Heart left ventricle (tissue), 13 donors: ENCODE measurements at regions not wholly inside any gene's neighbourhood (a gene's known extent, or its start where the extent isn't known, plus 50 kb on each side); places are given as distances from the start of the nearest gene placed in this dataset.

ENCODE experiments used
- POLR2A ChIP-seq, 2 donors: fragments of 450-650 bp; IDR thresholded peaks; one replicate each; pipeline ENCODE4 v1.6.1; 2017; ENCODE audit warnings: antibody characterized with exemption in 2 of 2, mild to moderate bottlenecking in 2 of 2, moderate library complexity in 2 of 2
- TF ChIP-seq, protein P1 (sequence below), 12 donors: fragments of 200-600 bp; sonication (generic) in 4 of 12; IDR thresholded peaks; one replicate each; pipeline versions ENCODE4 v1.5.0 to v1.8.0; 2018 to 2022; ENCODE audit warnings: antibody characterized with exemption in 12 of 12, mild to moderate bottlenecking in 5 of 12
- donor health status: ischemic (EF 13 %, LVEDD 7.1; RV severe dilation, severe dysfunction).
- donor health status: DM: no; HTN: yes; CAD: no.
- donor health status: DM: no; HTN: no; CAD: no.
- donor health status: ischemic (EF 25% LVEDD 6.9; RV normal size, moderate dysfunction).
- donor health status: ischemic (EF 25% LVEDD 5.7; RV mildly dilated, moderate dysfunction).
- donor health status: ischemic (EF 35%, LVEDD 5.7; RV mildly dilated, moderate dysfunction).
- donor health status: nonischemic (EF 11% LVEDD 7.7; RV severe dilation, severe dysfunction).
- donor health status: DM: yes; HTN: yes; CAD: no.
- donor health status: PGD.
- donor health status: ischemic (EF 29% LVEDD 5.4; RV normal size, mild dysfunction).
- donor health status: nonischemic (EF 23%, LVEDD 6.1; RV moderate dilation, normal function).

DNA sequence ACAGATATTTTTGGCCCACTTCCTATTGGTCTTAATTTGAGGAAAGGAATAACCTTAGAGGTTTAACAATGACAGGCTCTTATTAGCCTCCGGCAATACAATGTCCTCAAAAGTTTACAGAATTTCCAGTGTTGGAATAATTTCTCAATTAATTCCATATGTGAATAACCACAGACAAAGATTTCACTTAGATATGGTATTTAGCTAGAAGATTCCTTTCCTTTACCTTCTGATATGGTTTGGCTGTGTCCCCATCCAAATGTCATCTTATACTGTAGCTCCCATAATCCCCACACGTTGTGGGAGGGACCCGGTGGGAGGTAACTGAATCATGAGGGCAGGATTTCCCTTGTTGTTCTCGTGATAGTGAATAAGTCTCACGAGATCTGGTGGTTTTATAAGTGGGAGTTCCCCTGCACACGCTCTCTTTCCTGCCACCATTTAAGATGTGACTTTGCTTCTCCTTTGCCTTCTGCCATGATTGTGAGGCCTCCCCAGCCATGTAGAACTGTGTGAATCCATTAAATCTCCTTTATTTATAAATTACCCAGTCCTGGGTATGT is 54.9 kb upstream of the RGS7 start:
- TF ChIP-seq, protein P1, sequence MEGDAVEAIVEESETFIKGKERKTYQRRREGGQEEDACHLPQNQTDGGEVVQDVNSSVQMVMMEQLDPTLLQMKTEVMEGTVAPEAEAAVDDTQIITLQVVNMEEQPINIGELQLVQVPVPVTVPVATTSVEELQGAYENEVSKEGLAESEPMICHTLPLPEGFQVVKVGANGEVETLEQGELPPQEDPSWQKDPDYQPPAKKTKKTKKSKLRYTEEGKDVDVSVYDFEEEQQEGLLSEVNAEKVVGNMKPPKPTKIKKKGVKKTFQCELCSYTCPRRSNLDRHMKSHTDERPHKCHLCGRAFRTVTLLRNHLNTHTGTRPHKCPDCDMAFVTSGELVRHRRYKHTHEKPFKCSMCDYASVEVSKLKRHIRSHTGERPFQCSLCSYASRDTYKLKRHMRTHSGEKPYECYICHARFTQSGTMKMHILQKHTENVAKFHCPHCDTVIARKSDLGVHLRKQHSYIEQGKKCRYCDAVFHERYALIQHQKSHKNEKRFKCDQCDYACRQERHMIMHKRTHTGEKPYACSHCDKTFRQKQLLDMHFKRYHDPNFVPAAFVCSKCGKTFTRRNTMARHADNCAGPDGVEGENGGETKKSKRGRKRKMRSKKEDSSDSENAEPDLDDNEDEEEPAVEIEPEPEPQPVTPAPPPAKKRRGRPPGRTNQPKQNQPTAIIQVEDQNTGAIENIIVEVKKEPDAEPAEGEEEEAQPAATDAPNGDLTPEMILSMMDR (IDR thresholded peaks at IDR 0.05): no peak
- TF ChIP-seq POLR2A (IDR thresholded peaks at IDR 0.05): no peak
